NCI-H1048 (cell line): ENCODE measurements at regions not wholly inside any gene's neighbourhood (a gene's known extent, or its start where the extent isn't known, plus 50 kb on each side); places are given as distances from the start of the nearest gene placed in this dataset.

ENCODE experiments used
- DNase-seq: peaks from one replicate; lab custom pipeline; 2025; lab: John Stamatoyannopoulos, UW

DNA sequence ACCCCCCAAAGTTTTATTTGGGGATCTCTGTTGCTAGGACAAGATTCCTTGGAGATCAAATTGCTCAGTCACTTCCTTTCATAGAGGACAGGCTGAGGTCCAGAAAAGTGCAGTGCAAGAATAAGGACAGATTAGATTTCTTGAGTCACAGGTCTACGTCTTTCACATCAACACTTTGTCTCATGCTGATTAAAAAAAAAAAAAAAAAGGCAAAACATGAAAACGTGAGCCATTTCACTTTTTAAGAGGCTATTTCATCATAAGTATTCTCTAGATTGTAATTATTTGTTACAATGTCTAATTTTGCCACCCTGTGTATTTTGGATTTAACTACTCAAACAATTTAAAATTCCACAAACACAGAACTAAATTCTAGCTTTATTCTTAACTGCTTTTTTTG, 647.0 kb downstream of the TRAM1L1 start:
- DNase-seq: no peak

DNA sequence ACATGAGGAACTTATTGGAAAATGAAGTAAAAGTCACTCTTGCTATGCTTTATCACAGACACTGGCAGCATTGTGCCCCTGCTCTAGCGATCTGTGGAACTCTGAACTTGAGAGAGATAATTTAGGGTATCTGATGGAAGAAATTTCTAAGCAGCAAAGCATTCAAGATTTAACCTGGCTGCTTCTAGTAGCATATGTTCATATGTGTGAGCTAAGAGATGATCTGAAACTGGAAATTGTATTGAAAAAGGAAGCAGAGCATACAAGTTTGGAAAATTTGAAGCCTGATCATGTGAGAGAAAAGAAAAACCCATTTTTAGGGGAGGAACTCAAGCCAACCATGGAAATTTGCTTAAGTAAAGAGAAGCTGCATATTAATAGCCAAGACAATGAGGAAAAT, 657.7 kb downstream of the TRAM1L1 start:
- DNase-seq: no peak

DNA sequence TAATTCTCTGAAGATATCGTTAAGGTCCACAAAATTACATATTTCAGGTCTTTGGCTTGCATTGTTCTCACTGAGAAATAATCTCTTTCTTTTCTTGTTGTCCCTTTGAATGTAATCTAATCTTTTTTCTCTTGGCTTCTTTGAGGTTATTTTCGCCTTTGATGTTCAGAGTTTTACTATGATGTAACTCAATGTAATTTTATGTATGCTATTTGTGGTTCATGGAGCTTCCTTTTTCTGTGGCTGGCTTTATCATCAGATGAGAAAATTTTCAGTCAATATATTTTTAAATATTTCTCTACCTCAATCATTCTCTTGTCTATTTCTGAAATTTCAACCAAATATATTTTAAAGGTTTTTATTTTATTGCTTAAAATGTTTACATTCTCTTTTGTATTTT, 672.2 kb downstream of the TRAM1L1 start:
- DNase-seq: no peak

DNA sequence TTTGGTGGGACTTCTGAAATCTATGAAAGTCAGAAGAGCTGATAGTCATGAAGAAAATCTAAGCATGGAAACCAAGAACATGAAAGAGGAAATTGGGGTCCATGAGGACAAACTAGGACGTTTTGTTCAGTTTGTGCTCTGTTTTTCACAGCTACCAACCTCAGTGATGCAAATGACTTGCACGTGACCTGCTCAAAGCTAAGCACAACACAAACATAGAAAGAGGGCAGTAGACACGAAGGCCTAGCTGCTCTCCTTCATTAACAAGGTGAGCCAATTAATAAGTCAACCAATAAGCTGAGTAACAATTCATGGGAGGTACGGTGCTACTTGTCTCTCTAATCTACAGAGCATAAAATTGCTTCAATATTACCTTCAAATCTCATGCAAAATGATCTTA, 684.1 kb downstream of the TRAM1L1 start:
- no peak for DNase-seq

DNA sequence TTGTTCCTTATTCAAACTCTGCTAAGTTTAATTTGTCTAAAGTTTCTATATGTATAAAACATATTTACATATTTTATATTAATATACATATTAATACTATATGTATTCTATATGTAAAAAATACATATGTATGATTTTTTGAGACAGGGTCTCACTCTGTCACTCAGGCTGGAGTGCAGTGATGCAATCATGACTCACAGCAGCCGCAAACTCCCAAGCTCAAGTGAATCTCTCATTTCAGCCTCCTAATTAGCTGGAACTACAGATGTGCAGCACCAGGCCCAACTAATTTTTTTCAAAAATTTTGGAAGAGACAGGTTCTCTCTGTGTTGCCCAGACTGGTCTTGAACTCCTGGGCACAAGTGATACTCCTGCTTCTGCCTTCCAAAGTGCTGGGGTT, 684.9 kb downstream of the TRAM1L1 start:
- DNase-seq: no peak

DNA sequence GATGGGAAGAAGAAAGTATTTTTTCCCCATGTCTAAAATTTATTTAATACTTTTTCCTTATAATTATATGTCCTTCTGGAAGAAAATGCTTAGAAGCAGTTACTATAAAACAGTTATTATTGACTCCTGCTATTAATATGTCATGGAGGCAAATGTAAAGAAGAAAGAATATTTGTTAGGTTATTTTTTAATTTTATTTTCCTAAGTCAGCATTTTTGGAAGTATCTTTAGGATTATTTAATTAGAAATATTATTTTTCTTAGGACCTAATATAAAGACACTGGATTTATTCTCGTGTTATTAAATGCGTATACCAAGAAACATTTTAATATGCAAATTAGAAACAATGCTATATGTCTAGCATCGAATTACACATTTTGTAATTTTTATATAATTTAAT, 687.7 kb downstream of the TRAM1L1 start:
- DNase-seq: no peak

DNA sequence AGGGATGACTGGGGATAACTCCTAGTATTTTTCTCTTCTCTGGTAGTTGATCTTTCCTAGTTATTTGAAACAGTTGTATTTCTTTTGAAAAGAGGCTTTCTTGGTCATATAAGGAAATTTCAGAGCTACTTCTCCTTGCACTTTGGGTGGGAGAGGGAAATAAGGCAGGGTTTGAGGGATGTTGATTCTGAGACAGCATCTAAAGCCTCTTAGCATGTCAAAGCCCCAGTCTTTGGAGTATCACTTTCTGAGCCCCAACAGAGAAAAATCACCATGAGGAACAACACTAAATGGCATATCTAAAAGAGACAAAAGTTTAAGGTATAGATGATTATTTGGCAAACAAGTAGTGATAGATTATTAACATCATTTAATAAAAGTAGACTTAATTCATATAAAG, 688.1 kb downstream of the TRAM1L1 start:
- DNase-seq: no peak

DNA sequence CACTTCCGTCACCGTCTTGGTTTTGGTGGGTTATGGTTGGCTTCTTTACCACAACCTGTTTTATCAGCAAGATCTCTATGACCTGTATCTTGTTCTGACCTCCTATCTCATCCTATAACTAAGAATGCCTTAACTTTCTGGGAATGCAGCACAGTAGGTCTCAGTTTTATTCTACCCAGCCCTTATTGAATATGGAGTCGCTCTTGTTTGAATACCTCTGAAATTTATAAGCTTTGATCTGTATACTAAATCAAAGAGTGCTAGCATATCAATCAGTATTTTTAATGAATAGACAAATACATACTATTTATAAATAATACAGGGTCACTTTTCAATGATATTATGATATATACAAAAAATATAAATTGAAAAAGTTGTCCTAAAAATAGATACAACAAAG, 690.0 kb downstream of the TRAM1L1 start:
- DNase-seq: no peak

DNA sequence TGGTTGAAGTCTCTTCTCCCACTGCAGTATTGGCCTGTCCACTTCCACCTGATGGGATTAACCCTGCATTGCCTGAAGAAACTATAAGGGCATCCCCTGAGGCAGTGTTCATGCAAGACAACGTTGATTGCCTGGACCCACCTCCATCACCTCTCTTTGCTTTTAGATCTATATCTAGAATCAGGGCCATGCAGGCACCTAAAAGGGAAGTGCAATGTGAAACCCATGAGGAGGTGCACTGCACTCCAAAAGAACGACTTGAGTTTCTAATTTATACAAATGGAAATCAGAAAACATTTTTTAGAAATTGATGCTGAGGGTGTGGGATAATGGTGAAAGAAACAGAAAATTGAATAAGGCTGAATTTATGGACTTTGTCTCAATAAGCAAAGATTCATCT, 694.4 kb downstream of the TRAM1L1 start:
- DNase-seq: no peak

DNA sequence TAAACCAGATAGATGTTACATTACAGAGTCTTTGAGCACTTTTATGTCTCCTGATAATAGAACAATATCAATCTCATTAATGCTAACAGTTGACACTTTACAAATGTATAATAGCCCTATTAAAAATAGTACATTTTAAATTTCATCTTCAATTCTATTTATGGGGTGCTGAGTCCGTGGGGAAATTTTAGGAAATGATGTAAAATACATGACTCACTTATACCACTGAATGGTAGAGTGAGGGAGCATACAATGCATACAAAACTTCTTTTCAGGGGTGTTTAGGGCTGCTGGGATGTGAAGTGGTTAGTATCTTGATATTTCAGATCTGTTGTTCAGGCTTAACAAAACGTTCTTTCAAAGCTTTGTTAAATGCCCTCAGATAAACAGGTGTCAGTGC, 696.2 kb downstream of the TRAM1L1 start:
- no peak for DNase-seq

DNA sequence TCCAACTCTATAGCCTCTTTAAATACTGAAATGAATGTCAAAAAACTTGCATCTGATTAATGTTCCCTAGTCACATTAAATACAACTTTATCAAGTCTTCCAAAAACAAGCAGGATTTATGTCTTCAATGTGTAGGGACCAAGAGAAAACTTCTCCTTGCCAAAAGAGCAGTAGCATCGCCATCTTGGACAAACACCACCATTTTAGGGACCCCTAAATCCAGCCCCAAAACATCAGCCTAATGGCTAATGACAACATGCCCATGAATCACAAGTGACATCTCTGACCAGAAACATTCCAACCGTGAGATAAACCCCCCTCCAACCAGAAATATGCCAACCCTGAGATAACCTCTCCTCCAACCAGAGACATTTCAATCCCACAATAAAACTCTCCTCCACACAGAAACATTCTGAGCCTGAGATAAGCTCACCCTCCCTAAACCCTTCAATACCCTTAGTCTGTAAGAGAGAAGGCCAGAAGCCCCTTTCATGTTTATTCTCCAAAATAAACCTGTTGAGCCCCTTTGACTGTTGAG, 697.4 kb downstream of the TRAM1L1 start:
- no peak for DNase-seq

DNA sequence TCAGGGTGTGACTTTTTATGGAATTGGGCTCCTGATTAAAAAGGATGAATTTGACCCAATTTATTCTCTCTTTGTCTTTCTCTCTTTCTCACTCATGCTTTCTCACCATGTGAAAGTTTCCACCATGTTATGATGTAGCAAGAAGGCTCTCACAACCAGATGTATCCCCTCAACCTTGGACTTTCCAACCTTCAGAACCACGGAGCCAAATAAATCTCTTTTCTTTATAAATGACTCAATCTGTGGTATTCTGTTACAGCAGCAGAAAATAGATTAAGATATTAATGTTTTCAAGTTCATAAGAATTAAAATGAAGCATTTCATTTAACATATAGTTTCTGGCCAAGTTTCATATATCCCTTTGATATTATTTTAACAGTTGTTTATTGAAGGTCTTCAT, 698.5 kb downstream of the TRAM1L1 start:
- no peak for DNase-seq

DNA sequence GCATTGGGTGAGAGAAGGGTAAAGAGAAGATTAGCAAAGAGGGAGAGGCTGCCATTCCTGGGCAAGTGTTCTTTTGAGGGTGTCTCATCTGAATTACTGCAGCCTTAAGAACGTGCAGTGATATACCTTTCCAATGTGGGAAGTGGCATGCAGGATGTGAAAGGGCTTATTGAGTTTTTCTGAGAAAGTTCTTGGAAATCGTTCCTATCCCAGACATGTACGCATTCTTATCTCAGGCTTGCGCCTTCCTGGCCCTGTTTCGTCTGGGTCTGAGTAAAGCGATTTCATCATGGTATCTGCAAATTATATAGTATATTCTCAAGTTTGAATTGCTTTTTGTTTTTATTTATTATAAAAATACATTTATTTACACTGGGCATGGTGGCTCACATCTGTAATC, 699.8 kb downstream of the TRAM1L1 start:
- DNase-seq: no peak

DNA sequence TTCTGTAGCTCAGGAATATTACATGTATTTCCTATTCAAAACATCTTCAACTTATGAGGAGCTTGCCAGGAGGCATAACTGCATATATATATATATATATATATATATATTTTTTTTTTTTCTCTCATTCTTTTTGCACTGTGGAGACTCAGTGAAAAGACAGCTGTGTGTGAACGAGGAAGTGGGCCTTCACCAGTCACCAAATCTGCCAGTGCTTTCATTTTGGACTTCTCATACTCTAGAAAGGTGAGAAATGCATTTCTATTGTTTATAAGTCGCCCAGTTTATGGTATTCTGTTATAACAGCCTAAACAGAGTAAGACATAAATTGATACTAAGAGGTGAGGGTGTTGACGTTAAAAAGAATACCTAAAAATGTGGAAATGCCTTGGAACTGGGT, 710.6 kb downstream of the TRAM1L1 start:
- no peak for DNase-seq

DNA sequence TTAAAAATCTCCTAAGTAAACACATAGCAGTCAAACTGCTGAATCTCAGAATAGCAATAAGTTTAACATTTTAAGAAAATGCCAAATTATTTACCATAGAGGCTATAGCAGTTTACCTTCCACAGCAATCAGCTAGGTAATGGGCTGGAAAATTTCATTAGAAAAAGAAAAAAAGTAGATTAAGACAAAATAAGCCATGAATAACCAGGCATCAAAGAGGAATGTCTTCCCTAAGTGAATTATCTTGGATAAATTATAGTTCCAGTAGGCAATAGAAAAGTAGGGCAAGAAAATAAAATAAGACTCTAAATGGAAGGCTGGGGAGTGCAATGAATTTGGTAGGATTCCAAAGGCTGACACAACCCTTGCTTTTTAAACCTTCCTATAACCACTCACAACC, 722.8 kb downstream of the TRAM1L1 start:
- DNase-seq: no peak

DNA sequence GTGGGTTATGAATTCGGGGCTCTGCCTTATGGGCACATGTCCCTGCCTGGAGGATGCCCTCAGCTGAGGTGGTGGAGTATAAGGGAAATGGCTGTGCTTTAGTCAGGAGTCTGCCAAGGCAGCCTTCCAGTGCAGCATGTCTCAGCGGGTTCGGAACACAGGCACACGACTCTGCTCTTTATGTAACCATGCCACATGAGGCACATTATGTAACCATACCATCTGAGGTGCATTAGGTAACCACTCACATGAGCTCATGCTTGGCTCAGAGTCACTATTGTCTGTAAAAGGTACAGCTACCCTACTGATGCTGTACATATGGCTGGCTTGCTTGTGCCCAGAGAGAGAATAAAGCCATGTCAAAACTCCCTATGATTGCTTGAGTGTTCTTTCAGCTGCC, 723.6 kb downstream of the TRAM1L1 start:
- no peak for DNase-seq

DNA sequence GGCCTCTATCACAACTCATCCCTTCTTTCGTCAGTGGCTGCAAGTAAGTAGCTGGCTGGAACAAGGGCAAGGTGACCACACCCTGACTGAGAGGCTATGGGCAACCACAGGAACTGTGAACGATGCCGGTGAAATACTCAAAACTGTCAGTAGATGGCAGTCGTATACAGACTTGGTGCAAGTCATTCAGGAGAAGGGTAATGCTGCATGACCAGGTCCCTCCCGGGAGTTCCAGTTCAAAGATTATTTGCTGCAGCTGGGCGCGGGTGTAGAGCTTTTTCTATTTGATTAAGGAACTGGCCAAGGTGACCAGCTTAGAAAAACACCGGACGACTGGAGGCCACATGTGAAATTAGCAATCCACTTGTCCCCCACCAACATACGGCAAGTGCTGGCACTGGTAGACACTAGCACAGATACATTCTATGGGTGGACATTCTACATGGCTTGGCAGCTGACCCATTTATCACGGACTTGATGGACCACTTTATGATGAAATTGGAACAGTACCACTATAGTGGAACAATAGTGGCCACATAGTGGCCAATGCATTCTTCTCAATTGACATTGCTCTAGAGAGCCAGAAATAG, 726.6 kb downstream of the TRAM1L1 start:
- DNase-seq: peak; percentile 37

DNA sequence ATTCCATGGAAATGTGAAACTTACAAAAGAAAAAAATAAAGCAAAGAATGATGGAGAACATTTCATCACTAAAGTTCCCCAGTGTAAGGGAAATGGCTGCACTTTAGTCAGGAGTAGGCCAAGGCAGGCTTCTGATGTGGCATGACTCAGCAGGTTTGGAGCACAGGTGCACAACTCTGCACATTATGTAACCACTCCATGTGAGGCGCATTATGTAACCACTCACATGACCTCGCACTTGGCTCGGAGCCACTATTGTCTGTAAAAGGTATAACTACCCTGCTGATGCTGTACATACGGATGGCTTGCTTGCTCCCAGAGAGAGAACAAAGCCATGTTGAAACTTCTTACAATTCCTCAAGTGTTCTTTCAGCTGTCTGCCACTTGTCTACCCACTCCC, 727.6 kb downstream of the TRAM1L1 start:
- DNase-seq: no peak

DNA sequence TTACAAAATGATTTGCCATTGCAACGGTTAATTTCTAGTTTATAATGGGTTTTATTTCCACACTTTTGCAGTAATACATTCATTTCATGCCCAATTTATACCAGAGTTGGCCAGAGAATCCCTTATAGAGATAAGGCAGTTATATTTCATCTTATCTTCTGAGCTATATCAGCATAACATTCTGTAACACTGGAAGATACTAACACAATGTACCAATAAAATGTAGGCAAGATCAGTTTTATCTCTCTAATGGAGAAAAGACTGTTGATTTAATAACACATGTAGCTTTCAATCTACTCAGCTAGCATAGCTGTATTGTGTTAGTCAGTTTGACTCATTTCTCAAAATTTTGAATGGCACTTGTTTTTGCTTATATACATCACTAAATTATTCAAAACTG, 738.6 kb downstream of the TRAM1L1 start:
- DNase-seq: no peak

DNA sequence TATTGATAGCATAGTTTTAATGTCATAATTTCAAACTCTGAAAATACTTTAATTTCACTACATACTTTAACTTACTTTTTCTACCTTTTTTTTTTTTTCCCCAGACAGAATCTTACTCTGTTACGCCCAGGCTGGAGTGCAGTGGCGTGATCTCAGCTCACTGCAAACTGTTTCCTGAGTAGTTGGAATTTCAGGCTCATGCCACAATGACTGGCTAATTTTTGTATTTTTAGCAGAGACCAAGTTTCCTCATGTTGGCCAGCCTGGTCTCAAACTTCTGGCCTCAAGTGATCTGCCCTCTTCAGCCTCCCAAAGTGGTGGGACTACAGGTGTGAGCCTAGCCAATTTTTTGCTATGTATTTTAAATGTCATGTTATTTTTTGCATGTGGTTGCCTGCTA, 741.6 kb downstream of the TRAM1L1 start:
- no peak for DNase-seq

DNA sequence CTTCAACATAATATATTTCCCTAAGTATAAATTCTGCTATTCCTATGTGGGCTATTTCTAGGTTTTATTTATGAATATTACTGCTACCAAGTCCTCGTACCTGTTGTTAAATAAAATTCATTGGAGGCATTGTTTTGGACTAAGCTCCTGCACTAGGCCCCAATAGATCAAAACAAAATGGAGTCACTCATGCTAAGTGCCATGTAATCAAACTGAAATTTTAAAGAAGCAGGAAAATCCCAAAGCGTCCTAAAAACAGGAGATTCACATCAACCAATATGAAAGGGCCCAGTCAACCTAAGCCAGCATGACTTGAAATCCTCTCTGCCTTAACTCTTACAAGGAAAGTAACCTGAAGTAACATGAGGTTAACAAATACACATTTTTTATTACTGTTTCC, 743.2 kb downstream of the TRAM1L1 start:
- DNase-seq: no peak

DNA sequence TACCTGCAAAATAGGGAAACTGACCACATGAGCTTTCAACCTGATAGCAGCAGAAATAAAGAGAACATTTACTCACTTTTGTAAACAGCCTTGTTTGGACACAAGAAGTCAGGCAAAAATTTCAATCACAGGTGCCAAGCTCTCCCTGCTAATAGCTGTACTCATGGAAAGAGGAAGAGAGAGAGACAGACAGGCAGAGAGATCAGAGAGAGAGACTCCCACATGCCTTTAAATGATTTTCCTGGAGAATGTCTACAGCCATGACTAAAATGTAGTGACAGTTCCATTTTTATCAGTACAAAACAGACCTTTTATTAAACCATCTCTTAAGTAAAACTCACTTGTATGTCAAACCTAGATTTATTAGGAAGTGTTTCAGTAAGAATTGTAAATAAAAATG, 752.9 kb downstream of the TRAM1L1 start:
- DNase-seq: no peak

DNA sequence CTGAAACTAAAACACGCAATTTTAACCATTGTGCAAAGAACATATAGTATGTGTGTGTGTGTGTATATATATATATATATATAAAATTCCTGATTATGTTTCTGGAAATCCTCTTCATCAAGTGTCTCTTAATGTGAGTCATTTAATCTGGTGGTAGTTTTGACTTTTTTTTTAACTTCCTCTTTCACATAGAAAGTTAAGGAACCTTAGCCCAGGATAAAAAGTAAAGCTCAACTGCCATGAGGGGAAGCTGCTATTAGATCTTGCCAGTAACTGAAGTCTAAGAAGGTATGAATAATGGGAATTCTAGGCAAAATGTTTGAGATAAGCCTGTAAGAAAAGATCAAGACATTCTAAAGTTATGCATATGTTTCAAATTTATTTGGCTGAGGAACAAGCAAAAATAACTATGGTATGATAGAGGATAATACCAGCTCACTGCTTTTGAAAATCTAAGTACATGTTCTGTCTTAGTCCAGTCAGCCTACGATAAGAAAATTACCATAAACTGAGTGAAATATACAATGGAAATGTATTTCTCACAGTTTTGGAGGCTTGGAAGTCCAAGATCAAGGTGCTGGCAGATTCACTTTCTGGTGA, 757.0 kb downstream of the TRAM1L1 start:
- DNase-seq: no peak

DNA sequence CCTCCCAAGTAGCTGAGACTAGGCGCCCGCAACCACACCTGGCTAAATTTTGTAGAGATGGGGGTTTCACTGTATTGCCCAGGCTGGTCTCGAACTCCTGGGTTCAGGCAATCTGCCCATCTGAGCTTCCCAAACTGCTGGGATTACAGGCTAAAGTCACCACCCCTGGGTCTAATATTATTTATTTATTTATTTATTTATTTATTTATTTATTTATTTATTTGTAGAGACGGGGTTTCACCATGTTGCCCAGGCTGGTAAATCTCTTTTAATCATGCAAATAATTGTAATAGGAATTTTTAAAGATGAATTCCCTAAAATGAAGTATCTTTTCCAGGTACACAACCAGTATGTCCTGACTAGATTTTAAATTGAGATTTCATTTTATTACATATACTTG, 761.8 kb downstream of the TRAM1L1 start:
- no peak for DNase-seq
